Sigmoid colon (tissue), 6 donors: ENCODE measurements at regions not wholly inside any gene's neighbourhood (a gene's known extent, or its start where the extent isn't known, plus 50 kb on each side); places are given as distances from the start of the nearest gene placed in this dataset.

ENCODE experiments used
- DNase-seq: peaks from one replicate; pipeline ENCODE4 v3.0.0-alpha.2; 2019
- H3K27ac ChIP-seq, 4 donors: fragments of 200-600 bp; sonication (generic); one replicate each; pipeline ENCODE4 v1.5.1; 2016 to 2019; ENCODE audit warnings: mild to moderate bottlenecking in 1 of 4
- H3K27me3 ChIP-seq, 3 donors: fragments of 200-600 bp; sonication (generic); one replicate each; pipeline ENCODE4 v1.5.1; 2019; ENCODE audit warnings: mild to moderate bottlenecking in 1 of 3
- H3K36me3 ChIP-seq, 4 donors: fragments of 200-600 bp; sonication (generic); one replicate each; pipeline ENCODE4 v1.5.1; 2016 to 2019
- H3K4me1 ChIP-seq, 4 donors: fragments of 200-600 bp; sonication (generic); one replicate each; pipeline ENCODE4 v1.5.1; 2017 to 2019
- H3K4me3 ChIP-seq, 4 donors: fragments of 200-600 bp; sonication (generic); one replicate each; pipeline ENCODE4 v1.5.1; 2017 to 2019; ENCODE audit warnings: mild to moderate bottlenecking in 2 of 4, moderate library complexity in 1 of 4
- H3K9me3 ChIP-seq, 4 donors: fragments of 200-600 bp in 3 of 4; sonication (generic) in 3 of 4; one replicate each; pipeline versions ENCODE4 v1.5.1 to v1.6.1; 2013 to 2019
- CTCF ChIP-seq, 4 experiments: fragments of 450-650 bp in 3 of 4; fragments of 200-600 bp in 1 of 4; IDR thresholded peaks; one replicate each; pipeline ENCODE4 v1.5.1; 2016 to 2019; ENCODE audit warnings: antibody characterized with exemption in 4 of 4, mild to moderate bottlenecking in 3 of 4, moderate library complexity in 2 of 4
- EP300 ChIP-seq, 4 donors: sonication (generic); formaldehyde crosslinking; IDR thresholded peaks; one replicate each; pipeline ENCODE4 v1.6.1; 2017; ENCODE audit warnings: antibody characterized with exemption in 4 of 4
- POLR2A ChIP-seq, 2 donors: fragments of 450-650 bp; IDR thresholded peaks; one replicate each; pipeline ENCODE4 v1.6.1; 2016; ENCODE audit warnings: antibody characterized with exemption in 2 of 2, mild to moderate bottlenecking in 2 of 2, moderate library complexity in 2 of 2
- POLR2AphosphoS5 ChIP-seq, 4 donors: sonication (generic); formaldehyde crosslinking; IDR thresholded peaks; one replicate each; pipeline ENCODE4 v1.6.1; 2017; ENCODE audit warnings: antibody characterized with exemption in 4 of 4
- WGBS, 2 donors: extraction: QIAGEN DNeasy Blood & Tissue Kit; methylation state at CpG; one replicate each; pipeline ENCODE4 v1.1.7; 2013; 5-methylcytosine and 5-hydroxymethylcytosine counted together
- intact Hi-C: fragments of 100-400 bp; cut with DNase I; formaldehyde crosslinking; loops from one replicate; pipeline ENCODE4 v1.15.1; 2023
- donor health status: healthy with polysubstance abuse.
- donor health status: healthy.

- H3K36me3 ChIP-seq: no peaks in the 10 kb centered on the region
- 56 to 79% methylated on average over 2 of the region's 2 CpGs for WGBS, 2 donors
- H3K9me3 ChIP-seq: no peaks in the 10 kb centered on the region
- no peak overlapping the region for H3K4me3 ChIP-seq
- no peak for DNase-seq
- H3K27ac ChIP-seq: no peak overlapping the region
- TF ChIP-seq POLR2AphosphoS5 (IDR thresholded peaks at IDR 0.05) (no peak), EP300 (IDR thresholded peaks at IDR 0.05) (no peak), CTCF (IDR thresholded peaks at IDR 0.05) (no peak), POLR2A (IDR thresholded peaks at IDR 0.05) (no peak)
- peaks cover 0 to 10% (median 2%) of the 10 kb centered on the region in 4 donors for H3K4me1 ChIP-seq
- intact Hi-C loops: no loop called here
- H3K27me3 ChIP-seq: no peaks in the 10 kb centered on the region
Observed at GRCh38 chr2:22501851-22502250, 883.1 kb upstream of the KLHL29 start.

GRCh38 chr2:22513563-22513962 lies 871.4 kb upstream of the KLHL29 start:
- 88 to 89% methylated on average over 4 of the region's 4 CpGs for WGBS, 2 donors
- no peak overlapping the region for H3K4me3 ChIP-seq
- no peak overlapping the region for H3K27ac ChIP-seq
- DNase-seq: no peak
- H3K4me1 ChIP-seq: no peaks in the 10 kb centered on the region
- H3K36me3 ChIP-seq: no peaks in the 10 kb centered on the region
- TF ChIP-seq POLR2A (IDR thresholded peaks at IDR 0.05): no peak
- TF ChIP-seq CTCF (IDR thresholded peaks at IDR 0.05): no peak
- no peak for TF ChIP-seq EP300 (IDR thresholded peaks at IDR 0.05)
- TF ChIP-seq POLR2AphosphoS5 (IDR thresholded peaks at IDR 0.05): no peak
- intact Hi-C loops: no loop called here
- H3K27me3 ChIP-seq: no peaks in the 10 kb centered on the region
- no peaks in the 10 kb centered on the region for H3K9me3 ChIP-seq

- Histone ChIP-seq H3K4me1 (peaks cover 0 to 23% (median 11%) of the 10 kb centered on the region in 4 donors), H3K27me3 (no peaks in the 10 kb centered on the region), H3K27ac (no peak overlapping the region), H3K4me3 (no peak overlapping the region), H3K36me3 (no peaks in the 10 kb centered on the region), H3K9me3 (no peaks in the 10 kb centered on the region)
- intact Hi-C loops: no loop called here
- WGBS, 2 donors: 0 to 77% methylated on average over 1 of the region's 1 CpG
- no peak for DNase-seq
- TF ChIP-seq EP300 (IDR thresholded peaks at IDR 0.05): no peak
- no peak for TF ChIP-seq POLR2A (IDR thresholded peaks at IDR 0.05)
- no peak for TF ChIP-seq POLR2AphosphoS5 (IDR thresholded peaks at IDR 0.05)
- no peak for TF ChIP-seq CTCF (IDR thresholded peaks at IDR 0.05)
Observed at GRCh38 chr2:22517141-22517540, 867.8 kb upstream of the KLHL29 start.

- no peaks in the 10 kb centered on the region for H3K27me3 ChIP-seq
- DNase-seq: no peak
- peaks cover 0 to 23% (median 11%) of the 10 kb centered on the region in 4 donors for H3K4me1 ChIP-seq
- H3K9me3 ChIP-seq: no peaks in the 10 kb centered on the region
- no peaks in the 10 kb centered on the region for H3K36me3 ChIP-seq
- intact Hi-C loops: no loop called here
- TF ChIP-seq CTCF (IDR thresholded peaks at IDR 0.05) (no peak), POLR2A (IDR thresholded peaks at IDR 0.05) (no peak), EP300 (IDR thresholded peaks at IDR 0.05) (no peak), POLR2AphosphoS5 (IDR thresholded peaks at IDR 0.05) (no peak)
- H3K4me3 ChIP-seq: no peak overlapping the region
- no peak overlapping the region for H3K27ac ChIP-seq
Observed at GRCh38 chr2:22518641-22519040, 866.3 kb upstream of the KLHL29 start.
